Type B pancreatic cell (in vitro differentiated cells): ENCODE measurements at regions not wholly inside any gene's neighbourhood (a gene's known extent, or its start where the extent isn't known, plus 50 kb on each side); places are given as distances from the start of the nearest gene placed in this dataset.
"Not testable (repeated sequence)": the region's sequence is repeated elsewhere in the genome, so short reads cannot be mapped to it uniquely, and the experiment has no call there.

ENCODE experiments used
- DNase-seq: peaks from one replicate; pipeline ENCODE4 v3.0.0; 2021; ENCODE audit warnings: mixed read lengths; ENCODE audit not compliant: unreplicated experiment; ENCODE audit errors: extremely low spot score
- H3K27ac Mint-ChIP-seq: 2 replicates; pipeline ENCODE4 v1.8.0; 2021; ENCODE audit warnings: mild to moderate bottlenecking, mixed read lengths
- H3K27me3 Mint-ChIP-seq: 2 replicates; pipeline ENCODE4 v1.8.0; 2021; ENCODE audit warnings: mixed read lengths
- H3K36me3 Mint-ChIP-seq: 2 replicates; pipeline ENCODE4 v1.8.0; 2021; ENCODE audit warnings: mixed read lengths
- H3K4me1 Mint-ChIP-seq: one replicate; pipeline ENCODE4 v1.8.0; 2021; ENCODE audit warnings: mixed read lengths; ENCODE audit not compliant: unreplicated experiment
- H3K4me3 Mint-ChIP-seq: 2 replicates; pipeline ENCODE4 v1.8.0; 2021; ENCODE audit warnings: mild to moderate bottlenecking, mixed read lengths
- H3K9me3 Mint-ChIP-seq: 2 replicates; pipeline ENCODE4 v1.8.0; 2021; ENCODE audit warnings: mixed read lengths
- TF ChIP-seq, protein P1 (sequence below): fragments of 200-600 bp; sonication (generic); conservative IDR thresholded peaks from 2 replicates; pipeline ENCODE4 v1.5.0; 2021; ENCODE audit warnings: antibody characterized with exemption, mild to moderate bottlenecking

DNA sequence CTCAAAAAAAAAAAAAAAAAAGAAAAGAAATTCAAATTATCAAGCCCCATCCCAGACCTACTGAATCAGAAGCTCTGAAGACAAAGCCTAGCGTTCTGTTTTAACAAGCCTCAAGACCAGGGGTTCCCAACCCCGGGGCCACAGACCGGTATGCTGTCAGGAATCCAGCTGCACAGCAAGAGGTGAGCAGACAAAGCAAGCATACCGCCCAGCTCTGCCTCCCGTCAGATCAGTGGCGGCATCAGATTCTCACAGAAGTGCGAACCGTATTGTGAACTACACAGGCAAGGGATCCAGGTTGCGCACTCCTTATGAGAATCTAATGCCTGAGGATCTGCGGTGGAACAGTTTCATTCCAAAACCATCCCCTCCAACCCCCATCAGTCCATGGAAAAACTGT lies 57.8 kb upstream of the RASAL2 start:
- TF ChIP-seq, protein P1, sequence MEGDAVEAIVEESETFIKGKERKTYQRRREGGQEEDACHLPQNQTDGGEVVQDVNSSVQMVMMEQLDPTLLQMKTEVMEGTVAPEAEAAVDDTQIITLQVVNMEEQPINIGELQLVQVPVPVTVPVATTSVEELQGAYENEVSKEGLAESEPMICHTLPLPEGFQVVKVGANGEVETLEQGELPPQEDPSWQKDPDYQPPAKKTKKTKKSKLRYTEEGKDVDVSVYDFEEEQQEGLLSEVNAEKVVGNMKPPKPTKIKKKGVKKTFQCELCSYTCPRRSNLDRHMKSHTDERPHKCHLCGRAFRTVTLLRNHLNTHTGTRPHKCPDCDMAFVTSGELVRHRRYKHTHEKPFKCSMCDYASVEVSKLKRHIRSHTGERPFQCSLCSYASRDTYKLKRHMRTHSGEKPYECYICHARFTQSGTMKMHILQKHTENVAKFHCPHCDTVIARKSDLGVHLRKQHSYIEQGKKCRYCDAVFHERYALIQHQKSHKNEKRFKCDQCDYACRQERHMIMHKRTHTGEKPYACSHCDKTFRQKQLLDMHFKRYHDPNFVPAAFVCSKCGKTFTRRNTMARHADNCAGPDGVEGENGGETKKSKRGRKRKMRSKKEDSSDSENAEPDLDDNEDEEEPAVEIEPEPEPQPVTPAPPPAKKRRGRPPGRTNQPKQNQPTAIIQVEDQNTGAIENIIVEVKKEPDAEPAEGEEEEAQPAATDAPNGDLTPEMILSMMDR: no peak
- H3K27ac Mint-ChIP-seq: no peak overlapping the region
- no peaks in the 10 kb centered on the region for H3K27me3 Mint-ChIP-seq
- H3K36me3 Mint-ChIP-seq: no peaks in the 10 kb centered on the region
- DNase-seq: no peak
- peaks cover 6% of the 10 kb centered on the region for H3K4me1 Mint-ChIP-seq
- H3K9me3 Mint-ChIP-seq: peaks cover 4% of the 10 kb centered on the region
- H3K4me3 Mint-ChIP-seq: no peak overlapping the region

- H3K27ac Mint-ChIP-seq: no peak overlapping the region
These were observed 56.2 kb upstream of the RASAL2 start for GRCh38 chr1:178037510-178038253.

DNA sequence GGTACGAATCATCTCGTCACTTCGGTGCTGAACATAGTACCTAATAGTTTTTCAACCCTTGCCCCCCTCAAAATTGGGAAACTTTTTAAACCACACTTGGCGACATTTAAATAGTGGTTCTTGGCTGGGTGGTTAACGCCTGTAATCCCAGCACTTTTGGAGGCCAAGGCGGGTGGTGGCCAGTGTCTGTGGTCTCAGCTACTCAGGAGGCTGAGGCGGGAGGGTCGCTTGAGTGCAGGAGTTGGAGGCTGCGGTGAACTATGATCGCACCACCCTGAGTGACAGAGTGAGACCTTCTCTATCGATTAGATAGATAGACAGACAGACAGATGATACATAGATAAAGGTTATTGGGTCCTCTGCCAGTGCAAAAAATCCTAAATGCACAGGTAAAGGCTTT lies 55.5 kb upstream of the RASAL2 start:
- Mint-ChIP-seq H3K4me3 (peak overlapping the region; percentile 36), H3K27me3 (no peaks in the 10 kb centered on the region), H3K27ac (no peak overlapping the region), H3K4me1 (no peaks in the 10 kb centered on the region), H3K9me3 (peaks cover 8% of the 10 kb centered on the region), H3K36me3 (no peaks in the 10 kb centered on the region)
- no peak for DNase-seq
- TF ChIP-seq, protein P1: no peak

More at GRCh38 chr1:178037510-178038253, 56.2 kb upstream of the RASAL2 start:
- DNase-seq: peak; percentile 75
- H3K36me3 Mint-ChIP-seq: no peaks in the 10 kb centered on the region
- H3K9me3 Mint-ChIP-seq: peaks cover 8% of the 10 kb centered on the region
- H3K4me3 Mint-ChIP-seq: peak overlapping the region; percentile 74
- H3K27me3 Mint-ChIP-seq: no peaks in the 10 kb centered on the region
- TF ChIP-seq, protein P1: peak; percentile 61
- peaks cover 3% of the 10 kb centered on the region for H3K4me1 Mint-ChIP-seq

DNA sequence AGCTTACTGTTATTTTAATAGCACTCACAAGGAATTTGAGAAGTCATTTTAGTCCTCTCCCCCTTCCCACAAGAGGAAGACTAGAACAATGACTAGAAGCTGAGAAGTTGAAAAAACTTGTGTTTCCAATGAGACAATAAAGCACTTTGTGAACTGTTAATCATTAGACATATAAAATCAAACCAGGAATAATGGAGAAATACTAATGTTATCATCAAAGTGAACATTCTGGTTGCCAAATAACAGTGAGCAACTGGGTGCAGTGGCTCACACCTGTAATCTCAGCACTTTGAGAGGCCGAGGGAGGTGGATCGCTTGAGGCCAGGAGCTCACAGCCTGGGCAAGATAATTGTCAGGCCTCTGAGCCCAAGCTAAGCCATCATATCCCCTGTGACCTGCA lies 54.0 kb upstream of the RASAL2 start:
- DNase-seq: no peak
- H3K4me3 Mint-ChIP-seq: no peak overlapping the region
- no peaks in the 10 kb centered on the region for H3K36me3 Mint-ChIP-seq
- TF ChIP-seq, protein P1: no peak
- no peaks in the 10 kb centered on the region for H3K27me3 Mint-ChIP-seq
- H3K9me3 Mint-ChIP-seq: peaks cover 8% of the 10 kb centered on the region
- no peak overlapping the region for H3K27ac Mint-ChIP-seq
- no peaks in the 10 kb centered on the region for H3K4me1 Mint-ChIP-seq

DNA sequence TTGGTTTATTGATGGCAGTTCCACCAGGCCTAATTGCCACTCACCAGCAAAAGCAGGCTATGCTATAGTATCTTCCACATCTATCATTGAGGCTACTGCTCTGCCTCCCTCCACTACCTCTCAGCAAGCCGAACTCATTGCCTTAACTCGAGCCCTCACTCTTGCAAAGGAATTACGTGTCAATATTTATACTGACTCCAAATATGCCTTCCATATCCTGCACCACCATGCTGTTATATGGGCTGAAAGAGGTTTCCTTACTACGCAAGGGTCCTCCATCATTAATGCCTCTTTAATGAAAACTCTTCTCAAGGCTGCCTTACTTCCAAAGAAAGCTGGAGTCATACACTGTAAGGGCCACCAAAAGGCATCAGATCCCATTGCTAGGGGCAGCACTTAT lies 50.0 kb upstream of the RASAL2 start:
- not testable (repeated sequence) for H3K9me3 Mint-ChIP-seq, H3K27ac Mint-ChIP-seq, H3K4me3 Mint-ChIP-seq, H3K4me1 Mint-ChIP-seq, H3K27me3 Mint-ChIP-seq, H3K36me3 Mint-ChIP-seq, DNase-seq
